Myocyte (in vitro differentiated cells): ENCODE measurements at regions not wholly inside any gene's neighbourhood (a gene's known extent, or its start where the extent isn't known, plus 50 kb on each side); places are given as distances from the start of the nearest gene placed in this dataset.

Experiments used
- DNase-seq: peaks from one replicate; pipeline ENCODE4 v3.0.0-alpha.2; 2012; ENCODE audit warnings: low read depth

DNA sequence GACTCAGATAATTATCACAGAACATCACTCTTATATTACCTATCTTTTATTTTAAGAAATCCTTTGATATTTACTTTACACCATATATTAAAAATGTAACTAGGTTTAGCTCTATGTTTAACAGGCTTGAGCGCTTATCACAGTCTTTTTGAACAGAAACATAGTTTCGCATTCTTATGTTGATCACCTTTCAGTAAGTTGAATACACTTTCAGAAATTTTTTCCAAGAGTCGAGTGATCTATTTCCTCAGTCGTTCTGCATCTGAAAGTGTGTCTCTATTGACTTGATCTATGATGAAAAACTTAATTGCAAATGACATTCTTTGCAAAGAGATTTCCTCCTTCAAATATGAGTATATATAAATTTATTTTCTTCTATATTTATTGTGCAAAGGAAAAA, 516.6 kb upstream of the KCNMB2 start:
- no peak for DNase-seq

GRCh38 chr3:178022599-178022998, 513.6 kb upstream of the KCNMB2 start:
- no peak for DNase-seq

DNA sequence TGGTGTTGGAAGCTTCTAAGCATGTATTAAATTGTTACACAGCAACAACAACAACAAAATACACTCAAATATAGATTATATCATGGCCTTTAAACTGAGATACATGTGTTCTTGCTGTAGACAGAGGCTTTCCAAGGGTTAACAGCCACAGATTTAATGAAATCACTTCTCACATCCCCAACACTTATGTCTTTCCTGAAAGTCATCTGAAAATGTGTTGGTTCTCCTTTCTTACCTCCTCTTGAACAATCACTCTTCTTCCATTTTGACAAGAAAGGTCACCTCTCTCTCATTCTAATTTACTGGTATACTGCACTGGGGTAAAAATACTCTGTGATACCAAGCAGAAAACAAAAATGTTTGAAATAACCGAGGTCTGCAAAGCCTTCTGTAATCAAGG, 507.3 kb upstream of the KCNMB2 start:
- DNase-seq, result no peak

DNA sequence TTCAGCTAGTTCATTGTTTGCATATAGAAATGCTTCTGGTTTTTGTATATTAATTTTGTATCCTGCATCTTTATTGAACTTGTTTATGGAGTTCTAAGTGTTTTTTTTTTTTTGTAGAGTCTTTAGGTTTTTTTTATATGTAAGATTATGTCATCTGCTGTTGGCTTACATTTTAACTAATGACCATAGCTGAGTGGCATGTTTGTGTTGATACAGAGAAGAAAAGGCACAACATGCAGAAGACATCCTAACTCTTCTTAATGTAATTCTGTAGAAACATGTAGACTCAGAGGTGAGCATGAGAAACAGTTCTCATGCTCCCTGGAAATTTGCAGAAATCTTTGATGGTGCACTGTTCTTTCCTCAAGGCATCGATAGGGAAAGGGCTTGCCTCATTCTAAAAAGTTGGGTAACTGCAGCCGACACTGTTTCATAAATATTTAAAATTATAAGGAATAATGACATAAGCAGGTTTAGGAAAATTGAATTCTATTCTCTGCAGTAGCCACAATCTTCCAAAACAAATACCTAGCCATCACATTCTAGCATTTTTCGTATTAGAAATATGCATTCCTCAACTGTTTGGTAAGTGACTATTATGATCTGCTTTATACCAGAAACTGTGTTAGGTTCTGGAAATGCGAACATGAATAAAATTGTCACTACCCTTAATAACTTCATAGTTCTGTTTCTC, 499.6 kb upstream of the KCNMB2 start:
- DNase-seq, result peak; percentile 16

DNA sequence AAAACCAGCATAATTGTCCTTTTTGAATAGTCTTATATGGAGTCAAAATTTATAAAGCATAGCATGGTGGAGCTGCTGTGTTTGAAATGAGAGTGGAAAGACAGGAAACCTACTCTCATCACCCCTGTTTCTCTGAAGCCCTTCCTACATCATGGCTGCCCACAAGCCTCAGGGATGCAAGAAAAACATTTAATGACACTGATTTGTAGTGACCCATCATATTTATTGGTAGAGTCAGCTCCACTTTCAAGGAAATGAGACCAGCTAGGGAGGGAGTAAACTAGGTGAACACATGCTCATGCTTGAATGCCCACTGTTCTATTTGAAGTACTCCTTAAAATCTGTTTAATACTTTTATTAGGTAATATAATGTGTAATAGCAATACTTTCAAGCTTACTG, 494.3 kb upstream of the KCNMB2 start:
- DNase-seq, result no peak

DNA sequence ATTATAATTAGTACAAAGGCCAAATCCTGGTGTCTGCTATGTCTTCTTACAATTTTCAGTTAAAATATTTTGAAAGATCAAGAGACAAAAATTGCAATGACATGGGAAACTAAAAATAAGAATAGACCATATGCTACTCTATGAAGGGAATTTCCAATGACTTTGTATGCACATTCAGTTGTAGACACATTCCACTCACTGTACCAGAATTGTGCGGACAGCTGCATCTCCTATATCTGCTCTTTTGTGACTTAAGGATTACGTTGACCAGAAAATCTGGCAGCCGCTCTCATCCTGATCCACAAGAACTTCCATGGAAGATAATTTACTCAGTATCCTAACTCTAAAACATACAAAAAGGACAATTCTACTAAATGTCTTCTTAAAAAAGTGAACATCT, 493.9 kb upstream of the KCNMB2 start:
- DNase-seq, result peak; percentile 11

- no peak for DNase-seq
Observed at GRCh38 chr3:178043084-178043483, 493.2 kb upstream of the KCNMB2 start.

DNA sequence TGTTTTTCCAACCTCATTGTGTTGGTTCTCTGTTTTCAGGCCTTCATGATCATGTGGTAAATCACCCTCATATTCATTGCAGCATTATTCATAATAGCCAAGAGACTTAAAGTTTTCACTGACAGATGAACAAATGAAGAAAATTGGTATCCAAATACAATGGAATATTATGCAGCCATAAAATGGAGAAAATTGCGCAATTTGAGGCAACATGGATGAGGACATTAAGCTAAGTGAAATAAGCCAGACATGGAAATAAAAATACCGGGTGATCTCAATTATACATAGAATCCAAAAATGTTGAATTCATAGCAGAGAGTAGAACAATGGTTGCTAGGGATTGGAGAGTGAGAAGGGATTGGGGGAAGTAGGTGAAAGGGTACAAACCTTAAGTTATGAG, 491.9 kb upstream of the KCNMB2 start:
- no peak for DNase-seq

DNA sequence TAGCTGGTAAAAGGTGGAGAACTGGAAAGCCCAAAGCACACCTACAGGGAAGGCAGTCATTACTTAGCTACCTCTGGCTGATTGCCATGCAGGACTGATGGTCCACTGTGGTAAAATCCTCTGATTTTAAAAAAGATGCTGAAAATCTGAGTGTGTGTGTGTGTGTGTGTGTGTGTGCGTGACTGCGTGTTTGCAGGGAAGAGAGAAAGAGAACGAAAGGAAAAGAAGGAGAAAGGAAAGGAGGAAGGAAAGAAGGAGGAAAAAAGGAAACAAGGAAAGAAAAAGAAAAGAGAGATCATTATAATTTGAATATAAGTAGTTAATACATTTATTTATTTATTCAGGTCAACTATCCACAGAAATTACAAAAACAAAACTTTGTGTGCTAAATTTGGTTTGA, 488.7 kb upstream of the KCNMB2 start:
- DNase-seq, result no peak

GRCh38 chr3:178048768-178049167, 487.5 kb upstream of the KCNMB2 start:
- DNase-seq, result no peak

DNA sequence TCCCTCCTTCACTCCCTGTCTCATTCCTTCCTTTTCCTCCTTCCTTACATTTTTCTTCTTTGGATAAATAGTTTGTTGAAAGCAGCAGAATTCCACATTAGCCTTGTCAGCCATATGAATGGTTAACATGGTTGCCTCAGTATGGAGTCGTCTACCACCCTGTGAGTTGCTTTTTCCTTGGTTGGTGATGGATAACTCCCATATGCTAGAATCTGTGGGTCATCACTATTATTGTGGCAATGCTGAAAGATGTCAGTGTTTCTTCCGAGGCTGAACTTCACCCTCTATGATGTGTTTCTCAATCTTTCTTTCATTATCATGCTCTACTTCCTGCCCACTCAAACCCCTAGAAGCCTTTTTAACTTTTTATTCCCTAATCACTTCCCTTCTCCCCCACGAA, 481.8 kb upstream of the KCNMB2 start:
- DNase-seq, result no peak

DNA sequence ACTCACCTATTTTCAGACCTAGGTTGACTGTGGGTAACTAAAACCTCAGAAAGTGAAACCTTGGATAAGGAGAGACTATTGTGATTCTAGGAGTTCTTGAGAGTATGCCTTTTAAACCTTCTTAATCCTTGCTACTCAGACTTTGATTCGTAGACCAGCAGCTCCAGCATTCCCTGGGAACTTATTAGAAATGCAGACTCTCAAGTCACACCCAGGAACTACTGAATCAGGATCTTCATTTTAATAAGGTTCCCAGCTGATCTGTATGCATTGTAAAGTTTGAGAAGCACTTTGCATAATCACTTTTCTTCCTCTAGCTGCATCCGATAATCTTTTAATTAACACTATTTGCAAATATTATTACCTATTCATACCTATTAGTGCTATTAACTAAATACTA, 480.3 kb upstream of the KCNMB2 start:
- DNase-seq, result no peak

GRCh38 chr3:178056868-178057267, 479.4 kb upstream of the KCNMB2 start:
- DNase-seq, result no peak

GRCh38 chr3:178058629-178059028, 477.6 kb upstream of the KCNMB2 start:
- no peak for DNase-seq

DNA sequence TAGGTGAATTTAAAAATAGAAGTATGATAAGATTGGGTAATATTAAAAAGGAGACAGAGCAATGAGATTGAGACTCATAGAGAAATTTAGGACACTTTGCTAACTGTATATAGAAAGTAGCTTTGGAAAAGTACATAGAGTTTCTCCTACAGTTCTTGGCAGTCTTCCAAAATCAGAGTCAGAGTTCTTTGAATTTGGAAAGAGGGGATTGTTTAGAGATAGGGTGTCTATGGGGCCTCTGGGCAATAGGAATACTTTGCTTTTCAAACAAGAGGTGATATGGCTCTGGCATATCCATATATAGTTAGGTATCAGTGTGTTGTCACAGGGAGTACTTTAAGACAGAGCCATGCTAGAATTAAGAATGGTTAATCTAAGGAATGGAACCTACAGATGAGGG, 477.1 kb upstream of the KCNMB2 start:
- DNase-seq, result no peak

DNA sequence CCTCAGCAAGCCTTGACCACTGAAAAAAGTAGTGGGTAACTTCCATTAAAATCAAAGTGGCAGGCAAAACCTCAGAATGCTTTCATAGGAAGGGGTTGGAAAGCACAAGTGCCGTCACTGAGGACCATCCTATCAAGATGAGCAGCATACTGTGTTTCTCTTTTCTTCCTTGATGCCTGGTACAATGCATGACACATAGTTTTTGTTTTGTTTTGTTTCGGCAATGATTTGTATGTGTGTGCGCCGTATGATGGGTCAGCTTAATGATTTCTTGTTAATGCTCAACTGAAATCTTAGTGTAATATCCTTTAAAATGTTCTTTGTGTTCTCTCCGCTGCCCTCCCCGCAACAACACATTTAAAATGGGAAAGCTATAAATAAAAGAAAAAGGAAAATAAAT, 476.4 kb upstream of the KCNMB2 start:
- no peak for DNase-seq

DNA sequence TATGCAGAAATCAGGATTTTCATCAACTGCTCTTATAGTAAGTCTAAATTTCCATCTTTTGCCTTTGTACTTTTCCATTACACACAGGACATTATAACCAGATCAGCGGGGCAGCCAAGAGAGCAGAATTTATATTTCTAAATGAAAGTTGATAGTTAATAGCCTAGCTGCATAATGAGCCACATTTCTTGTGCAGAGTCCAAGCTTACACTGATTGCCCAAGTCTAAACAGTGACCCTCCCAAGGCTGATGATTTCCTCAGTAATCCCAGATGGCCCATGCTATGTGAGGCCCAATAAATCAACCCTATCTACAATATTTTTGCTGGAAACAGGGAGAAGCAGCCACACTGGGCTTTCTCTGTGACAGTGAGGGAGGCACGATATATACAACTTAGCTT, 475.8 kb upstream of the KCNMB2 start:
- no peak for DNase-seq

DNA sequence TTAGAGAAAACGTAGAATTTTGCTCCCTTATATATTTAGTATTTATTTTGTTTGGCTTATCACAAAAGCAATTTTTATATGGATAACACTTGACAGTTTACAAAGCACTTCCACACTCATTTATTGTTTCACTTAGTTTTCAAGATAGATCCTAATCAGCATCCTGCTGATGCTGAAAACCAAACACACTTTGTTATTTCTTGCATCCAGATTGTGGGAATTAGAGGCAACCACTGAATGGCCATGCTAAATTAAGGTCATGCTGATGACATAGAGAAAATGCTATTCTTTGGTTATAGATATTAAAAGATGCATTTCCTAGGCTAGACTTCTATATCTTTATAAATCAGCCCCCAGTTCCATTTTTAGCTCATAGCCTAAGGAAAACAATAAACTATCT, 474.1 kb upstream of the KCNMB2 start:
- DNase-seq, result no peak

- DNase-seq, result peak; percentile 71
Observed at GRCh38 chr3:178063461-178063860, 472.8 kb upstream of the KCNMB2 start.

DNA sequence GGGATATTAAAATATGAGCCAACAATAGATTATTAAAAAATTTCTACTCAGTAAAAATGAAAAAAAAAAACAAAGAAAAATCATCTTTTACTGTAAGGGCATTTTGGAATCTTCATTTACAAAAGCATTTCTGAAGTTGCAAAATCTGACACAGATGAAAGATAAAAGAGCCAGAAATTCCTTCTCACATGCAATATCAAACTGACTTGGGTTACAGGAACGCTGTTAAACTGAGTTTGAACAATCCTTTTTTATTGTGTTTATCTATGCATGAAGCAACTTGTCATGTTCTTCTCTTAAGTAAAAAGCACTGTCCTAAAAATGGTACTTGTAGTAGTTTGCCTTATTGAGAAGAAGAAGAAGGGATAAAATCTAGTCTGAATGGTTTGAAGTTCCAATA, 468.5 kb upstream of the KCNMB2 start:
- DNase-seq, result no peak

DNA sequence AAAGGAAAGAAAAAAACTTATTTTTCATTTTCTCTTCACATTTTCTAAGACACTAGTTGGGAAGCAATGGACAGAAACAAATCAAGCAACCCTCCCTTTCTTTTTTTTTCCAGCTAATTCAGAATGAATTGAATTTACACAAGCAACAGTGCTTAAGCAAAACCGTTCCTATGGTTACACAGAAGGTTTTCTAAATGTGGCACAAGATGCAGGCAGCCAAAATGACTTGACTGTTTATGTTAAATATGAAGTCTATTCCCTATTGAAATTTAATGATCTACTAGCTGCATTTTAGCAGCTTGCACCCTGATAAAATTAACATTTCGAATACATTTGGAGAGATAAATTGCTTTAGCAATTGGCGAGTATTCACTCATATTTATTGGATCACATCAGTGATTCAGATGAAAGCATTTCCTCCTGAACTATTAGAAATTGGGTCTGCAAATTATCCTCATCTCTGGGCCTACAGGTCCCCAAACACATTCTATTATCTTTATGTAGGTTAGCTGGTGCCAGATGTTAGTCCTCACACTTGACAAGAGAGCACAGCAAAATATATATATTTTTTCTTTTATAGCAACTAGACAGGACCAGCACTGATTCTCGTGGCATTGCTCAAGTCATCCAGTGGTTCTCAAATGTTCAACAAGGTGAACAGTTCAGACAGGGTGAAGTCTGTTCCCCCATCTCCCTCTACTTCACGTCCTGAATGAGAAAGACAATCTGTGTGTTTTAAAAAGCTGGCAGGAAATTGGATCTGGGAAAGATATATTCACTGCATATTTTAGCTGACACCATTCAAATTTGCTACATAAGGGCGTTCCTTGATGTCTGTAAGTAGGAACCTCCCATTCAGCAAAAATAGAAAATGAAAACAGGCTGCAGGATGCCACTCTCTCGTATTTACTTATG, 463.6 kb upstream of the KCNMB2 start:
- no peak for DNase-seq

- DNase-seq, result no peak
Observed at GRCh38 chr3:178073366-178073765, 462.9 kb upstream of the KCNMB2 start.

DNA sequence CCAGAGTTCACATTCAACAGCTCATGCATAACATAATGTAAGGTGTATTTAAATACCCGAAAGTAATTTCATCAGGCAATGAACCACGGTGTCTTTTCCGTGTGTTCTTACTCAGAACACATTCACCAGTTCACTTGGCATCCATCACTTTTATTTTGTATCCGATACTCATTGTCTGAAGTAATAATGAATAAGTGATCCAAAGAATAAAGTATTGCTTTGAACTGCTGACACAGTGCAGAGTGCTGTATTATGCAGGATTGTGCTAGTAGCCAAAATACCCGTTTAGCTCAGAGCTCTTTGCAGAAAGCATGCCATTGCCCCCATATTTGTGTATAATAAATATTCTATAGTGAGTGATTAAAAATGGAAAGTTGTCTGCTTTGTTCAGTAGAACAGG, 460.9 kb upstream of the KCNMB2 start:
- DNase-seq, result no peak
